GM23338 (cell line): ENCODE measurements at regions not wholly inside any gene's neighbourhood (a gene's known extent, or its start where the extent isn't known, plus 50 kb on each side); places are given as distances from the start of the nearest gene placed in this dataset.

ENCODE experiments used
- EZH2phosphoT487 ChIP-seq: fragments of 200-600 bp; sonication (generic); IDR thresholded peaks from one replicate; pipeline ENCODE4 v1.8.1; 2018; ENCODE audit warnings: antibody characterized with exemption; ENCODE audit not compliant: unreplicated experiment
- TF ChIP-seq, protein P1 (sequence below): IDR thresholded peaks from one replicate; pipeline ENCODE4 v1.6.1; 2018; ENCODE audit warnings: antibody characterized with exemption; ENCODE audit not compliant: unreplicated experiment
- TF ChIP-seq, protein P2 (sequence below), 2 experiments: fragments of 200-600 bp in 1 of 2; sonication (generic) in 1 of 2; conservative IDR thresholded peaks; 2 replicates each; pipeline versions ENCODE4 v1.5.1 to v1.6.1; 2016 to 2017; ENCODE audit warnings: antibody characterized with exemption in 2 of 2, low read depth in 2 of 2, mild to moderate bottlenecking in 2 of 2, moderate library complexity in 1 of 2

DNA sequence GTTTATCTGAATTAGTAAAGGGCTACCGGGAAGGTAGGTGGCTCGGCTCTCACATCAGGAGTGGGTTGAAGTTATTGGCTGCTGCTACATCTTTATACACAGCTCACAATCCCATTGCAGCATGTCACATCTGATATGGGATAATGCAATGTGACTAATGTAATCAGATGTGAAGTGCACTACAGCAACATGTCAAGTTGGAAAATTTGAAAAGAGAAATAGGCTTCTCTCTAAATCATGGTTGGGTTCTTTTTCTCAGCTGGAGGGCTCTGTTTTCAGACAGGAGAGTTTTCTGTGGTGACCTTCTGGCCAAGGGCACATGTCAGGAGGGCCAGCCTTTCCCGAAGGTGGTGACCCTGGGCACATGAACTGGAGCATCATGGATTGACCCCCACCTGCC lies 337.5 kb downstream of the HRH4 start:
- TF ChIP-seq, protein P1, sequence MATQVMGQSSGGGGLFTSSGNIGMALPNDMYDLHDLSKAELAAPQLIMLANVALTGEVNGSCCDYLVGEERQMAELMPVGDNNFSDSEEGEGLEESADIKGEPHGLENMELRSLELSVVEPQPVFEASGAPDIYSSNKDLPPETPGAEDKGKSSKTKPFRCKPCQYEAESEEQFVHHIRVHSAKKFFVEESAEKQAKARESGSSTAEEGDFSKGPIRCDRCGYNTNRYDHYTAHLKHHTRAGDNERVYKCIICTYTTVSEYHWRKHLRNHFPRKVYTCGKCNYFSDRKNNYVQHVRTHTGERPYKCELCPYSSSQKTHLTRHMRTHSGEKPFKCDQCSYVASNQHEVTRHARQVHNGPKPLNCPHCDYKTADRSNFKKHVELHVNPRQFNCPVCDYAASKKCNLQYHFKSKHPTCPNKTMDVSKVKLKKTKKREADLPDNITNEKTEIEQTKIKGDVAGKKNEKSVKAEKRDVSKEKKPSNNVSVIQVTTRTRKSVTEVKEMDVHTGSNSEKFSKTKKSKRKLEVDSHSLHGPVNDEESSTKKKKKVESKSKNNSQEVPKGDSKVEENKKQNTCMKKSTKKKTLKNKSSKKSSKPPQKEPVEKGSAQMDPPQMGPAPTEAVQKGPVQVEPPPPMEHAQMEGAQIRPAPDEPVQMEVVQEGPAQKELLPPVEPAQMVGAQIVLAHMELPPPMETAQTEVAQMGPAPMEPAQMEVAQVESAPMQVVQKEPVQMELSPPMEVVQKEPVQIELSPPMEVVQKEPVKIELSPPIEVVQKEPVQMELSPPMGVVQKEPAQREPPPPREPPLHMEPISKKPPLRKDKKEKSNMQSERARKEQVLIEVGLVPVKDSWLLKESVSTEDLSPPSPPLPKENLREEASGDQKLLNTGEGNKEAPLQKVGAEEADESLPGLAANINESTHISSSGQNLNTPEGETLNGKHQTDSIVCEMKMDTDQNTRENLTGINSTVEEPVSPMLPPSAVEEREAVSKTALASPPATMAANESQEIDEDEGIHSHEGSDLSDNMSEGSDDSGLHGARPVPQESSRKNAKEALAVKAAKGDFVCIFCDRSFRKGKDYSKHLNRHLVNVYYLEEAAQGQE: no peak
- TF ChIP-seq, protein P2, sequence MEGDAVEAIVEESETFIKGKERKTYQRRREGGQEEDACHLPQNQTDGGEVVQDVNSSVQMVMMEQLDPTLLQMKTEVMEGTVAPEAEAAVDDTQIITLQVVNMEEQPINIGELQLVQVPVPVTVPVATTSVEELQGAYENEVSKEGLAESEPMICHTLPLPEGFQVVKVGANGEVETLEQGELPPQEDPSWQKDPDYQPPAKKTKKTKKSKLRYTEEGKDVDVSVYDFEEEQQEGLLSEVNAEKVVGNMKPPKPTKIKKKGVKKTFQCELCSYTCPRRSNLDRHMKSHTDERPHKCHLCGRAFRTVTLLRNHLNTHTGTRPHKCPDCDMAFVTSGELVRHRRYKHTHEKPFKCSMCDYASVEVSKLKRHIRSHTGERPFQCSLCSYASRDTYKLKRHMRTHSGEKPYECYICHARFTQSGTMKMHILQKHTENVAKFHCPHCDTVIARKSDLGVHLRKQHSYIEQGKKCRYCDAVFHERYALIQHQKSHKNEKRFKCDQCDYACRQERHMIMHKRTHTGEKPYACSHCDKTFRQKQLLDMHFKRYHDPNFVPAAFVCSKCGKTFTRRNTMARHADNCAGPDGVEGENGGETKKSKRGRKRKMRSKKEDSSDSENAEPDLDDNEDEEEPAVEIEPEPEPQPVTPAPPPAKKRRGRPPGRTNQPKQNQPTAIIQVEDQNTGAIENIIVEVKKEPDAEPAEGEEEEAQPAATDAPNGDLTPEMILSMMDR (conservative IDR thresholded peaks at IDR 0.05; ENCODE audit: low read depth in 2 of 2): no peak
- no peak for TF ChIP-seq EZH2phosphoT487
